ENCODE measurements at regions not wholly inside any gene's neighbourhood (a gene's known extent, or its start where the extent isn't known, plus 50 kb on each side); places are given as distances from the start of the nearest gene placed in this dataset.
"Not testable (repeated sequence)": the region's sequence is repeated elsewhere in the genome, so short reads cannot be mapped to it uniquely, and the experiment has no call there.

DNA sequence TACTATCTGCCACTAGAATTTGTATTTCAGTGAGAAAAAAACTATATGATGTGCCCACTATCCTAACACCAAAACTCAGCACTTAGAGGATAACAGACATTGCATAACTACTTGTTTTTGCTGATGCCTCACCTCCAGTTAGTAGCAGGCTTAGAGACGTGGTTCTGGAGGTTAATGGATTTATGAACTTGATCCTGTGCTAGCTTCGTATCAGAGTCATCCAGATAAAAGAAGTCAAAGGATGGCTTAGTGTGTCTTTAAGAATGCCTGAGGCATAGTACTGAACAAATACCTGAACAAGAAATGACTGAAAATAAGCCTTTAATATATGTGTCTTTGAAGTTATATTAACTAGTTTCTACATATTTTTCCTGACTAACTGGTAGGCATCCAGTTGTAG, 414.9 kb upstream of the PTCHD4 start:
- DNase-seq (ENCODE audit: low read depth): no peak

GRCh38 chr6:48520951-48521350, 410.0 kb upstream of the PTCHD4 start:
- DNase-seq (ENCODE audit: low read depth): no peak

DNA sequence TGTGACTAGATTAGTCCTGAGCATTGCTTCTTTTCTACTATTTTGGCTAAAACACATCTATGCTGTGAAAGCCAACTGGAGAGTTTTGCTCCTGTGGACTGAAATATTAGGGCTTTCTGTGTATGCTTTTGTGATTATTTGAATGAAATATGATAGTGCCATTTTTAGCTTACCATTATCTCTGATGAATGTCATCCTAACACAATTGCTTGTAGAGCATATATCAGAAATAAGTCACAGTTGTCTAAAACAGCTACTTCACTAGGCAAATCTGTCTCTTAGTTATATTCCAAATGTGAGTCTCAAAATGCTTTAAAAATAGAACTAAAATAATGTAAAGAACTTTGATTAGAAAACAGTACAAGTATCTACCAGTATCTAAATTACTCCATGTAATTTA, 401.4 kb upstream of the PTCHD4 start:
- no peak for DNase-seq (ENCODE audit: low read depth)

- DNase-seq (ENCODE audit: low read depth): peak; percentile 16
Measured at GRCh38 chr6:48511378-48511777, 400.4 kb upstream of the PTCHD4 start.

DNA sequence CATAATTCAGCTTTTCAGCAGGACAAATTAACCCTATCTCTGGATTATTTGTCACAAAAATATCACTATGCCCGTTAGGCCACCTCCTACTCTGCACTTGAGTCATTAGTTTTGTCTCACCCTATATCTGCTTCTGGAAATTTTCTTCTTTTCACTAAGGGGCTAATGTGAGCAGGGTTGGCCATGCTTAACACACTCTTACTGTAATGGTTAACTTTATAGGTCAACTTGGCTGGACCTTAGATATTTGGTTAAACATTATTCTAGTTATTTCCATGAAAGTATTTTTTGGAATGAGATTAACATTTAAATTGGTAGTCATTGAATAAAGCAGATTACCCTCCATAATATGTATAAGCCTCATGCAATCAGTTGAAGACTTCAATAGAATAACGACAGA, 394.6 kb upstream of the PTCHD4 start:
- DNase-seq (ENCODE audit: low read depth): no peak

- not testable (repeated sequence) for DNase-seq (ENCODE audit: low read depth)
Measured at GRCh38 chr6:48493432-48493831, 382.4 kb upstream of the PTCHD4 start.

GRCh38 chr6:48490658-48491057, 379.7 kb upstream of the PTCHD4 start:
- DNase-seq (ENCODE audit: low read depth): no peak

- peak; percentile 74 for DNase-seq (ENCODE audit: low read depth)
Measured at GRCh38 chr6:48486876-48487275, 375.9 kb upstream of the PTCHD4 start.

DNA sequence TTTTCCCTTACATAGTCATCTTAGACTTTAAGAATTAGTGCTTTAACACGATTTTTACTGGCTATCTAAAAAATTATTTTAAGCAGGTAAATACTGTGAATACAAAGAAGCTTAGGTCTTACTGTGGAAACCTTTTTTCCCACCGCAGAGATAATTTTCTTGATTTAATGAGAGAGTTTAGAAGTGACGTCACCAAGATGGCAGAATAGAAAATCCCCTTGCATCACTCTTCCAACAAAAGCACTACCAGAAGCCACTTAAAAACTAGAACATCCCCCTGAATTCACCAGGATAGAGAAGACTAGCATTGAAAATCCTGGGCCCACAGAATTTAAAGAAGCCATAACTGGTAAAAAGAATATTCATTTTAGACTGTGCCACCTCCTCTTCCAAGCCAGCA, 375.4 kb upstream of the PTCHD4 start:
- no peak for DNase-seq (ENCODE audit: low read depth)

DNA sequence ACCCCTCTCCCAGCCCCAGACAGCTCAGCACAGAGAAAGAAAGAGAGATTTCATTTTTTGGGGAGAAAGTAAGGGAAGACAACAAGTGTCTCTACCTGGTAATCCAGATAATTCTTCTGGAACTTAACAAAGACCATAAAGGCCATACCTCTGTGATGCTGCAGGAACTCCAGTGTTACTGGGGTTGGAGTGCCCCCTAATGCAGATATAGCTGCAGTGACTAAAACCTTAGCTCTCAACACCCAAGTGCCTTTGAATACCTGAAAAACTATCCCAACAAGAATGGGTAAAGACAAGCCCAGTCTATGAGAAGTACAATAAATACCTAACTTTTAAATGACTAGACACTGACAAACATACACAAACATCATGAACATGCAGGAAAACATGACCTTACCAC, 365.3 kb upstream of the PTCHD4 start:
- DNase-seq (ENCODE audit: low read depth): peak; percentile 47

DNA sequence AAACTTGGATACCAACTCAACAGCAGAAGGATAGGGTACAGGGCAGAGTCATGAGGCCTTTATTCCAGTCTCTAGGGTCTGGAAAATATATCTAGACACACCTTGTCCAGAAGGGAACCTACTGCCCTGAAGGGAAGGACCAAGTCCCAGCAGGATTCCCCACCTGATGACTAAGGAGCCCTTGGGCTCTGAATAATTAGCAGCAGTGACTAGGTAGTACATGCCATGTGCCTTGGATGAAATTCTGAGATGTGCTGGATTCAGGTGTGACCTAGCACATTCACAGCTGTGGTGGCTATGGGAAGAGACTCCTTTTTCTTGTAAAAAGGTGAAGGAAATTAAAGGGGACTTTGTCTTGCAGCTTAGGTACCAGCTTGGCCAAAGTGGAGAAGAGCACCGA, 364.3 kb upstream of the PTCHD4 start:
- peak; percentile 8 for DNase-seq (ENCODE audit: low read depth)

GRCh38 chr6:48474830-48475229, 363.8 kb upstream of the PTCHD4 start:
- DNase-seq (ENCODE audit: low read depth): peak; percentile 8

DNA sequence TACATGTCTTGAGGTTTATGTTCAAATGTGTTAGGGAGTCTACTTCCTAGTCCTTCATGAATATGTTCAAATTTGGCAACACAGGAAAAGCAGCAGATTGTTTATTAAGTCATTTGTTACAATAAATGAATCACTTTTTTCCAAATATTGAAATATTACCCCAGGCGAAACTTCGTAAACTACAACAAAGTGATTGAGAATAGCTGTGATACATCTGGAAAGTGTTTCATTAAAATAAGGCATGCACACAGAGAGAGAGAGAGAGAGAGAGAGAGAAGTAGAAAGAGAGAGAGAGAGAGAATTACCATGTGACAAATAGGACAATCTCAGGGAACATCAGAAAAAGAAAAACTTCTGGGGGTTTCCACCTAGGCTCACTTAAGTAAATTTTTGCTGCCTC, 363.1 kb upstream of the PTCHD4 start:
- DNase-seq (ENCODE audit: low read depth): no peak

DNA sequence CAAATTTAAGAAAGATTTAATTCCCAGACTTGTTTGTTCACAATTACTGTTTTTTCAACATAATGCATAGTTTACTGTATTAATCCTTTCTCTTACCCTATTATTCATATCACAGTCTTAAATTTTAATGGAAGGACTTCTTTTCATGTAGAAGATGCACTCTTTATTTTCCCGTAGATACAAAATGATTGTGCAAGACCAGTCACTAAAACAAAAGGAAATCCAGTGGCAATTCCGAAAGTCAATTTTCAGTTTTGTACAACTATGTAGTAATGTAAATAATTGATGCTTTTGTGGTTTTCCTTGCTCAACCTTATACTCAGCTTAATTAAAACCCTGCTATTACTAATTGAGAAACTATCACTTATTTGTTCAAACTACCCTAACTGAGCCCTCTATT, 361.5 kb upstream of the PTCHD4 start:
- no peak for DNase-seq (ENCODE audit: low read depth)

DNA sequence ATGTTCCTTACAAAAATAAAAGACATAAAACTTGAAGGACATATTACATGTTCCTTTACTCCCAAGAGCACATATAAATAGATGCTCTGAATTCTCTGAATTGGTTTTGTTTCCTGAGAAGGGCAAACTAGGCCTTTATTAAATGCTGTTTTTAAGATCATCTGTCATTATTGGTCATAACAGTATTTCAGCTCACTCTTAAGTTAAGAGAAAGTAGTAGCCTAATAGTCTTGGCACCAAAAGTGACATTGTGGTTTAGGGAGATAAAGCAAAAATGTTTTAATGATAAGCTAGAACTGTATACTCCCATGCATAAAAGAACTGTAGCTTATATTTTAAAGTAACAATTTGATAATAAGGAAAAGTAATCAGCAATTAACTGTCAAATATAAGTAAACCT, 361.1 kb upstream of the PTCHD4 start:
- no peak for DNase-seq (ENCODE audit: low read depth)

GRCh38 chr6:48471326-48471725, 360.3 kb upstream of the PTCHD4 start:
- DNase-seq (ENCODE audit: low read depth): no peak

- DNase-seq (ENCODE audit: low read depth): no peak
Measured at GRCh38 chr6:48449002-48449401, 338.0 kb upstream of the PTCHD4 start.

GRCh38 chr6:48447251-48447650, 336.3 kb upstream of the PTCHD4 start:
- no peak for DNase-seq (ENCODE audit: low read depth)

- no peak for DNase-seq (ENCODE audit: low read depth)
Measured at GRCh38 chr6:48429610-48430009, 318.6 kb upstream of the PTCHD4 start.

DNA sequence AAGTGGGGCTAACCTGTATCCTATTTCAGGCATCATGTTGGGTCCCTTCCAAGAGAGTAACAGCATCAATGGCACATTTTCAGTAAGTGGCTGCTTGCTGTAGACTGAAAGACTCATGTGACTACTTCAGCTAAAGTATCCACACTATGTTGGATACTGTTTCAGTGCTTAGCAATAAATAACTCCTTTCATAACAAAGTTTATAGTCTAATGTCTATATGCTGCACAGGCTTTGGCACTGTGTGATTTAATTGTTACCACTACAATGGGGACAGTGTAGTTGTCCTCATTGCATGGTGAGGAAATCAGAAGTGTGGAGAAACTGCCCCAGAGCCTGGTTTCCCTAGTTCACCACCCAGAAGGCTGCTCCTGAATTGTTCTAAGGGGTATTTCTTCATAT, 318.0 kb upstream of the PTCHD4 start:
- peak; percentile 58 for DNase-seq (ENCODE audit: low read depth)

- peak; percentile 98 for DNase-seq (ENCODE audit: low read depth)
Measured at GRCh38 chr6:48426636-48427035, 315.6 kb upstream of the PTCHD4 start.

DNA sequence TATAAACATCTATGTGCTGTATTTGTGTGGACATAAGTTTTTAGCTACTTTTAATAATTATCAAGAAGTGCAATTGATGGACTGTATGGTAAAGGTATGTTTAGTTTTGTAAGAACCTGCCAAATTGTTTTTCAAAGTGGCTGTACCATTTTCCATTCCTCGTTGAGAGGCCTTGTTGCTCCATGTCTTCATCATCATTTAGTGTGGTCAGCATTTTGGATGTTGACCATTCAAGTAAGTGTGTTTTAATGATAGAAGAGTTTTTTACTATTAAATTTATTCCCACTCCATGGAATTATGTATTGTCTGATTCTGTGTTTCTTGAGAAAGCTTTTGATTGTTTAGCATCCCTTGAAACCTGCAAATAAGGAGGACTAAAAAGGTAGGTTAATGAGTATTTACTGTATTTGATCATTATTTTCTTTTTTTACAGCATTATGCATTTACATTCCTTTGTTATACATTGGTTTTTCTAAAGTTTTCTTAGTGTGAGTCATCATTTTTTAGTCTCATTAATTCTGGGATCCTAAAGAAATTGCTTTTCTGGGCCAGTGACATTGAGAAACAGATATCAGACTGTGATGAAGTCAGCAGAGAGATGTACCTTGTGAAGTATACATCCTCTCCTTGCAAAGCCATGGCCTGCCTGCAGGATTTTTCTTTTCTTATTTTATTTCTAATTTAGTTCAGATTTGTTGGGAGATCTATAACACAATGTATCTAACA, 312.8 kb upstream of the PTCHD4 start:
- DNase-seq (ENCODE audit: low read depth): peak; percentile 40

DNA sequence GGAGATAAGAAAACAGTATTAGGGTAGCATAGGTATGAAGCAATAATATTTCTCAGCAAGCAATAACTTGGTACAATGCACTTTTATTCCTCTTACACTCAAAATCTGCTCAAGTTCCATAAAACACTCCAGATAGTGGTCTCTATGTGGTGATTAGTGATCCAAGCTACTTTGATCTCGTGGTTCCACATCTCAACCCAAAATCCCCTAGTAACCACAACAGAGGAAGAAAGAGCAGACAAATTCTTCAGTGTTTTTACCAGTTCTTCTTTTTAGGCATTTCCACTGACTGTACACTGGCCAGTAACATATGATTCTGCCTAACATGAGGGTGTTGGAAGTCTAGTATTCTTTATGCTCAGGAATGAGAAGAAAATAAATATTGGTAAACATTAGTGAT, 309.0 kb upstream of the PTCHD4 start:
- DNase-seq (ENCODE audit: low read depth): no peak

- DNase-seq (ENCODE audit: low read depth): no peak
Measured at GRCh38 chr6:48417927-48418326, 306.9 kb upstream of the PTCHD4 start.

All from M059J (cell line).